ENCODE measurements at regions not wholly inside any gene's neighbourhood (a gene's known extent, or its start where the extent isn't known, plus 50 kb on each side); places are given as distances from the start of the nearest gene placed in this dataset.
"Not testable (repeated sequence)": the region's sequence is repeated elsewhere in the genome, so short reads cannot be mapped to it uniquely, and the experiment has no call there.

GRCh38 chr21:35183389-35183788 lies 134.3 kb upstream of the RUNX1 start:
- not testable (repeated sequence) for FAIRE-seq

- FAIRE-seq: no peak
These were observed 131.0 kb upstream of the RUNX1 start for GRCh38 chr21:35179990-35180540.

- no peak for FAIRE-seq
These were observed 129.7 kb upstream of the RUNX1 start for GRCh38 chr21:35178827-35179226.

GRCh38 chr21:35178098-35178497 lies 129.0 kb upstream of the RUNX1 start:
- FAIRE-seq: no peak

- FAIRE-seq: no peak
These were observed 123.1 kb upstream of the RUNX1 start for GRCh38 chr21:35172231-35172630.

- no peak for FAIRE-seq
These were observed 122.3 kb upstream of the RUNX1 start for GRCh38 chr21:35171385-35171784.

GRCh38 chr21:35170818-35171217 lies 121.7 kb upstream of the RUNX1 start:
- FAIRE-seq: no peak

- no peak for FAIRE-seq
These were observed 121.1 kb upstream of the RUNX1 start for GRCh38 chr21:35170244-35170643.

GRCh38 chr21:35169574-35169973 lies 120.5 kb upstream of the RUNX1 start:
- no peak for FAIRE-seq

- FAIRE-seq: no peak
These were observed 119.6 kb upstream of the RUNX1 start for GRCh38 chr21:35168735-35169134.

- FAIRE-seq: no peak
These were observed 115.9 kb upstream of the RUNX1 start for GRCh38 chr21:35164971-35165483.

- no peak for FAIRE-seq
These were observed 115.3 kb upstream of the RUNX1 start for GRCh38 chr21:35164380-35164779.

- no peak for FAIRE-seq
These were observed 114.3 kb upstream of the RUNX1 start for GRCh38 chr21:35163411-35163810.

GRCh38 chr21:35162831-35163230 lies 113.7 kb upstream of the RUNX1 start:
- FAIRE-seq: no peak

- FAIRE-seq: no peak
These were observed 110.8 kb upstream of the RUNX1 start for GRCh38 chr21:35159881-35160280.

- FAIRE-seq: not testable (repeated sequence)
These were observed 108.3 kb upstream of the RUNX1 start for GRCh38 chr21:35157374-35157773.

- FAIRE-seq: no peak
These were observed 107.5 kb upstream of the RUNX1 start for GRCh38 chr21:35156293-35157278.

GRCh38 chr21:35154788-35155187 lies 105.7 kb upstream of the RUNX1 start:
- no peak for FAIRE-seq

GRCh38 chr21:35153671-35154070 lies 104.6 kb upstream of the RUNX1 start:
- FAIRE-seq: no peak

GRCh38 chr21:35150562-35151226 lies 101.6 kb upstream of the RUNX1 start:
- no peak for FAIRE-seq

GRCh38 chr21:35149698-35150097 lies 100.6 kb upstream of the RUNX1 start:
- FAIRE-seq: no peak

GRCh38 chr21:35147439-35147838 lies 98.3 kb upstream of the RUNX1 start:
- FAIRE-seq: no peak

GRCh38 chr21:35145626-35146233 lies 96.6 kb upstream of the RUNX1 start:
- no peak for FAIRE-seq
